ENCODE measurements at regions not wholly inside any gene's neighbourhood (a gene's known extent, or its start where the extent isn't known, plus 50 kb on each side); places are given as distances from the start of the nearest gene placed in this dataset.

DNA sequence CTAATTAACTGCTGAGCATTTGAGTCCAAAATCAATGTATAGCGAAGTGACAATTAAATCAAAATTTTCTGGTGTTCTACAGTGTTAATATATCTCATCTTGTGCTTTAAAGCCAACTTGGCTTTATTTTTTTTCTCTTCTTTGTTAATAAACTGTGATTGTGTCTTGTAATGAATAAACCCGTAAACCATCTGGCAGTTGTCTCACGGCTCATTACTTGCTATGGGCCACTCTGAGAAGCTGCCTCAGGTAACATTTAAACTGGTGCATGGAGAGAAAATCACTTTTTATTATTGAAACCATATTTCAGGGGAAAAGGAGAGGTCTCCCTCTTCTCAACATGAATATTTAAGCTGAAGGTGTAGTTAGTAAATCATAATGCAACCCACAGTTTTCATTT lies 694.0 kb downstream of the KCTD8 start:
- no peak for TF ChIP-seq POLR2AphosphoS5 (IDR thresholded peaks at IDR 0.05; ENCODE audit: low read depth, low read length)
- no peak for TF ChIP-seq SIN3A (IDR thresholded peaks at IDR 0.05; ENCODE audit: borderline replicate concordance, insufficient read depth, low read length)
- no peak for TF ChIP-seq FOXP2 (optimal IDR thresholded peaks at IDR 0.05; ENCODE audit: borderline replicate concordance, extremely low read depth, extremely low read length, insufficient read depth)
- no peak for TF ChIP-seq TAF1 (IDR thresholded peaks at IDR 0.05; ENCODE audit: borderline replicate concordance, insufficient read depth, low read length)
- TF ChIP-seq, protein P1, sequence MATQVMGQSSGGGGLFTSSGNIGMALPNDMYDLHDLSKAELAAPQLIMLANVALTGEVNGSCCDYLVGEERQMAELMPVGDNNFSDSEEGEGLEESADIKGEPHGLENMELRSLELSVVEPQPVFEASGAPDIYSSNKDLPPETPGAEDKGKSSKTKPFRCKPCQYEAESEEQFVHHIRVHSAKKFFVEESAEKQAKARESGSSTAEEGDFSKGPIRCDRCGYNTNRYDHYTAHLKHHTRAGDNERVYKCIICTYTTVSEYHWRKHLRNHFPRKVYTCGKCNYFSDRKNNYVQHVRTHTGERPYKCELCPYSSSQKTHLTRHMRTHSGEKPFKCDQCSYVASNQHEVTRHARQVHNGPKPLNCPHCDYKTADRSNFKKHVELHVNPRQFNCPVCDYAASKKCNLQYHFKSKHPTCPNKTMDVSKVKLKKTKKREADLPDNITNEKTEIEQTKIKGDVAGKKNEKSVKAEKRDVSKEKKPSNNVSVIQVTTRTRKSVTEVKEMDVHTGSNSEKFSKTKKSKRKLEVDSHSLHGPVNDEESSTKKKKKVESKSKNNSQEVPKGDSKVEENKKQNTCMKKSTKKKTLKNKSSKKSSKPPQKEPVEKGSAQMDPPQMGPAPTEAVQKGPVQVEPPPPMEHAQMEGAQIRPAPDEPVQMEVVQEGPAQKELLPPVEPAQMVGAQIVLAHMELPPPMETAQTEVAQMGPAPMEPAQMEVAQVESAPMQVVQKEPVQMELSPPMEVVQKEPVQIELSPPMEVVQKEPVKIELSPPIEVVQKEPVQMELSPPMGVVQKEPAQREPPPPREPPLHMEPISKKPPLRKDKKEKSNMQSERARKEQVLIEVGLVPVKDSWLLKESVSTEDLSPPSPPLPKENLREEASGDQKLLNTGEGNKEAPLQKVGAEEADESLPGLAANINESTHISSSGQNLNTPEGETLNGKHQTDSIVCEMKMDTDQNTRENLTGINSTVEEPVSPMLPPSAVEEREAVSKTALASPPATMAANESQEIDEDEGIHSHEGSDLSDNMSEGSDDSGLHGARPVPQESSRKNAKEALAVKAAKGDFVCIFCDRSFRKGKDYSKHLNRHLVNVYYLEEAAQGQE (IDR thresholded peaks at IDR 0.05; ENCODE audit: insufficient read depth in 1 of 2, low read depth in 2 of 2, low read length in 2 of 2), result no peak

DNA sequence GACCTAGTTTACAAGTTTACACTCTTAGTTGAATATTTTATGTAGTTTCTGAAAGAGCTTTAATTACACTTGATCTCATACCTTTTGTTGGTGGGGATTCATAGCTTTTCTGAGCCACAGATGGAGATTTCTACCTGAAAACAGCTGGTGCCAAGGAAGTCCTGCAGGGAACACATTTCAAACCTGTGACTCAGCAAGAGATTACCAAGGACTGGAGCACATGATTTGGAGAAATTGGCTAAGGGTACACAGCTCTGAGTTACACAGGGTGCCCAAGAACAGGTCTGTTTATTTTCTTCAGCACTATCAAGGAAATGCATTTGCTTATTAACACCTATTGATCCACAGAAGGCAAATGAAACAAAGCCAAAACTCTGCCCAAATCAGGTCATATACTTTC lies 691.5 kb downstream of the KCTD8 start:
- TF ChIP-seq, protein P1 (IDR thresholded peaks at IDR 0.05; ENCODE audit: insufficient read depth in 1 of 2, low read depth in 2 of 2, low read length in 2 of 2), result no peak
- no peak for TF ChIP-seq FOXP2 (optimal IDR thresholded peaks at IDR 0.05; ENCODE audit: borderline replicate concordance, extremely low read depth, extremely low read length, insufficient read depth)
- no peak for TF ChIP-seq SIN3A (IDR thresholded peaks at IDR 0.05; ENCODE audit: borderline replicate concordance, insufficient read depth, low read length)
- no peak for TF ChIP-seq POLR2AphosphoS5 (IDR thresholded peaks at IDR 0.05; ENCODE audit: low read depth, low read length)
- no peak for TF ChIP-seq TAF1 (IDR thresholded peaks at IDR 0.05; ENCODE audit: borderline replicate concordance, insufficient read depth, low read length)

DNA sequence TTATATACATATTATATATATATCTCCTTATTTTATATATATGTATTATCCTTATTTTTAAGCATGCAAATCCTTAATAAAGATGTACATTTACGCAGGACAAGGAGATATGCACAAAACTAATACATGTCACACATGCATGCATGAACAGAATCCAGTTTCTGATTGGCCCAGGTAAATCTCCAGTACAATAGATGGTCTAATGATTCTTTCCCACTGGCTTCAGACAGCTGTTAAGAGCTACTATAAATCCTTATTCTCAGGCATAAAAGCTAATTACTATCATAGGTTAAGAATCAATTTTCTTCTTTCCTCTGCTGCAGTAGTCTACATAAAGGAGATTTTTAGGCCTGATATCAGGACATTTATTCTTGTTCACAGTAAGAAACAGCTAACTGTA lies 689.8 kb downstream of the KCTD8 start:
- TF ChIP-seq FOXP2 (optimal IDR thresholded peaks at IDR 0.05; ENCODE audit: borderline replicate concordance, extremely low read depth, extremely low read length, insufficient read depth), result no peak
- no peak for TF ChIP-seq TAF1 (IDR thresholded peaks at IDR 0.05; ENCODE audit: borderline replicate concordance, insufficient read depth, low read length)
- TF ChIP-seq POLR2AphosphoS5 (IDR thresholded peaks at IDR 0.05; ENCODE audit: low read depth, low read length), result no peak
- TF ChIP-seq, protein P1 (IDR thresholded peaks at IDR 0.05; ENCODE audit: insufficient read depth in 1 of 2, low read depth in 2 of 2, low read length in 2 of 2), result no peak
- TF ChIP-seq SIN3A (IDR thresholded peaks at IDR 0.05; ENCODE audit: borderline replicate concordance, insufficient read depth, low read length), result no peak

DNA sequence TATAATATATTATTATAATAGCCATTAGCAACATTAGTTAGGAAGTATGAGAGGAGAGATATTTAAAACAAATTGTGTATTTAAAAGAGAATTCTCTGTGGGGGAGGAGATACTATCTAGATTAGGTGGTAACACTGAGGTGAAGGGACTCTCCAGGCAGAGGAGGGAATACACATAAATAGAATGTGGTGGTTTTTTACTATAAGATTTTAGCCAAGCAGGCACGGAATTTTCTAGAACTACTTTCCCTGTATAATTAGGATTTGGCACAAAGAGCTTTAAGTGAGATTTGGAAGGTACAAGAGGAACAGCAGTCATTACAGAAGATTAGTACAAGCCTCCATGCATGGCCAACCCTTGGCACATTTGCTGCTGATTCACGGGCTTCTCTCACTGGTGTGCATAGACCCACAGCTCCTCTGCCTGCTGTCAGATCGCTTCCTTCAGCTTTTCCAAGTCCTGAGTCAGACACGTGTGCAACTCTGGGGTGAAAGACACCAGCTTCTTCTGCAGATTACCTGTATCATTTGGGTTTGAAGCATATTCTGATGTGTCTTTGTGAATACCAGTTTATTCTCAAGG lies 685.5 kb downstream of the KCTD8 start:
- no peak for TF ChIP-seq FOXP2 (optimal IDR thresholded peaks at IDR 0.05; ENCODE audit: borderline replicate concordance, extremely low read depth, extremely low read length, insufficient read depth)
- no peak for TF ChIP-seq TAF1 (IDR thresholded peaks at IDR 0.05; ENCODE audit: borderline replicate concordance, insufficient read depth, low read length)
- TF ChIP-seq SIN3A (IDR thresholded peaks at IDR 0.05; ENCODE audit: borderline replicate concordance, insufficient read depth, low read length), result no peak

DNA sequence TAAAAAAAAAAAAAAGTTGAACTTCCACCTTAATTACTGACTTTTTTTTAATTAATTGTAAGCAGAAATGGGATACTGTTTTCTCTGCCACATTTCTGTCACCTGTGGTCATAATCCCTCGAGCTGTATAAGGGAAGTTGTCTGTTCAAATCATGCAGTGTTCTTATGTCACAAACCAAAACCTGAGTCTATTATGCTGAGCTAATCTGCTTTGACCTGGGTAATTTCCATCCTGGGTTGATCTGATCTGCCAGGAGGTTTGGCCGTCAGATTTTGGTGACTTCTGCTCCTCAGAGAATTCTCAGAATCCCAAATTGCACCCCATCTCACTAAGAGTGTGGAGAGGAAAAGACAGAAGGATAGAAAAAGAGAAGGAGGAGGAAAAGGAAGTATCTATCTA lies 683.1 kb downstream of the KCTD8 start:
- TF ChIP-seq, protein P1 (IDR thresholded peaks at IDR 0.05; ENCODE audit: insufficient read depth in 1 of 2, low read depth in 2 of 2, low read length in 2 of 2), result no peak
- no peak for TF ChIP-seq TAF1 (IDR thresholded peaks at IDR 0.05; ENCODE audit: borderline replicate concordance, insufficient read depth, low read length)
- no peak for TF ChIP-seq SIN3A (IDR thresholded peaks at IDR 0.05; ENCODE audit: borderline replicate concordance, insufficient read depth, low read length)
- TF ChIP-seq FOXP2 (optimal IDR thresholded peaks at IDR 0.05; ENCODE audit: borderline replicate concordance, extremely low read depth, extremely low read length, insufficient read depth), result no peak
- TF ChIP-seq POLR2AphosphoS5 (IDR thresholded peaks at IDR 0.05; ENCODE audit: low read depth, low read length), result no peak
